ENCODE measurements at regions not wholly inside any gene's neighbourhood (a gene's known extent, or its start where the extent isn't known, plus 50 kb on each side); places are given as distances from the start of the nearest gene placed in this dataset.

DNA sequence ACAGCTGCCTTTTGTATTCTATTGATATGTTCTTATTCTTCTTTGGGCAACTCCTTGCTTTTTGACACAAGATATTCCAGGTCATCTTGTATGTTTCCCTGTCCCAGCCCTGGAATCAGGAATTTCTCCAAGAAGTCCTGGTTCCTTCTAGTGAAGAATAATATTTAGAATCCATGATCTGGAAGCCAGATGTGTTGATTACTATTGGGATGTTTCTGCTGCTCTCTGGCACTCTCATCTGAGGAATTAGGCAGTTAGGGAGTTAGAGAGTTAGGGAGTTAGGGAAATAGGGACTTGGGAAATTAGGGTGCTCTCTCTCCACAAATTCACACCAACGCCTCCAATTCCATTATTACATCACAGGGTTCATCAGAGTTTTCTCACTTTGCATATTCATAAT lies 191.2 kb downstream of the ZNF330 start:
- no peak overlapping the region for H3K27ac ChIP-seq
- H3K79me2 ChIP-seq: no peaks in the 10 kb centered on the region
- H3K4me3 ChIP-seq (ENCODE audit: low read depth, low read length): no peak overlapping the region
- TF ChIP-seq, protein P1, sequence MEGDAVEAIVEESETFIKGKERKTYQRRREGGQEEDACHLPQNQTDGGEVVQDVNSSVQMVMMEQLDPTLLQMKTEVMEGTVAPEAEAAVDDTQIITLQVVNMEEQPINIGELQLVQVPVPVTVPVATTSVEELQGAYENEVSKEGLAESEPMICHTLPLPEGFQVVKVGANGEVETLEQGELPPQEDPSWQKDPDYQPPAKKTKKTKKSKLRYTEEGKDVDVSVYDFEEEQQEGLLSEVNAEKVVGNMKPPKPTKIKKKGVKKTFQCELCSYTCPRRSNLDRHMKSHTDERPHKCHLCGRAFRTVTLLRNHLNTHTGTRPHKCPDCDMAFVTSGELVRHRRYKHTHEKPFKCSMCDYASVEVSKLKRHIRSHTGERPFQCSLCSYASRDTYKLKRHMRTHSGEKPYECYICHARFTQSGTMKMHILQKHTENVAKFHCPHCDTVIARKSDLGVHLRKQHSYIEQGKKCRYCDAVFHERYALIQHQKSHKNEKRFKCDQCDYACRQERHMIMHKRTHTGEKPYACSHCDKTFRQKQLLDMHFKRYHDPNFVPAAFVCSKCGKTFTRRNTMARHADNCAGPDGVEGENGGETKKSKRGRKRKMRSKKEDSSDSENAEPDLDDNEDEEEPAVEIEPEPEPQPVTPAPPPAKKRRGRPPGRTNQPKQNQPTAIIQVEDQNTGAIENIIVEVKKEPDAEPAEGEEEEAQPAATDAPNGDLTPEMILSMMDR (IDR thresholded peaks at IDR 0.05): no peak
- H3K9me3 ChIP-seq (ENCODE audit: control insufficient read depth, low read length): no peaks in the 10 kb centered on the region
- no peak overlapping the region for H3K4me2 ChIP-seq (ENCODE audit: low read length)
- no peak overlapping the region for H2AFZ ChIP-seq
- no peak overlapping the region for H3K9ac ChIP-seq
- H3K36me3 ChIP-seq (ENCODE audit: control insufficient read depth, insufficient read depth, low read length): no peaks in the 10 kb centered on the region
- H3K27me3 ChIP-seq (ENCODE audit: control insufficient read depth, insufficient read depth, low read length): no peaks in the 10 kb centered on the region
- no peaks in the 10 kb centered on the region for H3K4me1 ChIP-seq

DNA sequence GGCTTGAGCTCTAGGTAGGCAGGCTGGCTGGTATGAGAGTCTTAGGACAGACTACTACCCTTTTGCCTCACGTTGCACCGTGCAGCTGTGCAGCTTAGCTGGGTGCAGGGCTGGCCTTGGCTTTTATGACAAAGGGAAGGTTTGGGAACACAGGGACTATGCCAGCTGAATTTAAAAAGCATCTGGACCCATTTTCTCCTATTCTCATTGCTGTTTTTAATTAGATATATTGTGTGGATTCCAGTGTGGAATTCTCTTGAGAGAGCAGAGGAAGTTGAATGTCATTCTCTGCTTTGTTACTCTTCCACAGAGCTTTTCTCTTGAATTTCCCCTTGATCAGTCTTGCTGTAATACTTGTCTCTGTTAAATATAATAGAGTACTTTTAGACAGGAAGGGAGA lies 192.7 kb downstream of the ZNF330 start:
- no peak overlapping the region for H3K9ac ChIP-seq
- no peak overlapping the region for H3K4me2 ChIP-seq (ENCODE audit: low read length)
- no peaks in the 10 kb centered on the region for H3K79me2 ChIP-seq
- no peak overlapping the region for H2AFZ ChIP-seq
- no peaks in the 10 kb centered on the region for H3K9me3 ChIP-seq (ENCODE audit: control insufficient read depth, low read length)
- no peaks in the 10 kb centered on the region for H3K27me3 ChIP-seq (ENCODE audit: control insufficient read depth, insufficient read depth, low read length)
- H3K4me3 ChIP-seq (ENCODE audit: low read depth, low read length): no peak overlapping the region
- no peaks in the 10 kb centered on the region for H3K4me1 ChIP-seq
- H3K36me3 ChIP-seq (ENCODE audit: control insufficient read depth, insufficient read depth, low read length): no peaks in the 10 kb centered on the region
- TF ChIP-seq, protein P1 (IDR thresholded peaks at IDR 0.05): no peak
- no peak overlapping the region for H3K27ac ChIP-seq

DNA sequence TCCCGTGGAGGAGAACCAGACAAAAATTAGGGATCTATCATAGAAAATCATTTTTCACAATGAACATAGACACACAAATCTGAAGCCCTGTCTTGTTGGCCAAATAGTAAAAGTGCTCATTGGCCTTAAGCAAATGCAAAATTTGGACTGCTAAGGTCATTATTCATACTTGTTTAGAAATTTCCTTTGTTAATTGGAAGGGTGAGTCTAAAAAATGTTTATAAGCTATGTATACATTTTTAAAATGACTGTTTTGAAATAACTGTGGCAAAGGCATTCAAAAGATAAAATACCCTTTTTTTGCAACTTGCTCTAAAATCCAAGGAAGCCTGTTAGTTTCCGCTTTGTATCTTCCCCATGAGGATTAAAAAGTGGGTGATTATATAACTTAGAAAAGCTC lies 195.0 kb downstream of the ZNF330 start:
- H3K9ac ChIP-seq: no peak overlapping the region
- no peaks in the 10 kb centered on the region for H3K27me3 ChIP-seq (ENCODE audit: control insufficient read depth, insufficient read depth, low read length)
- H3K4me3 ChIP-seq (ENCODE audit: low read depth, low read length): no peak overlapping the region
- no peaks in the 10 kb centered on the region for H3K36me3 ChIP-seq (ENCODE audit: control insufficient read depth, insufficient read depth, low read length)
- H2AFZ ChIP-seq: no peak overlapping the region
- TF ChIP-seq, protein P1 (IDR thresholded peaks at IDR 0.05): no peak
- H3K4me1 ChIP-seq: no peaks in the 10 kb centered on the region
- no peaks in the 10 kb centered on the region for H3K79me2 ChIP-seq
- H3K27ac ChIP-seq: no peak overlapping the region
- H3K9me3 ChIP-seq (ENCODE audit: control insufficient read depth, low read length): no peaks in the 10 kb centered on the region
- H3K4me2 ChIP-seq (ENCODE audit: low read length): no peak overlapping the region

DNA sequence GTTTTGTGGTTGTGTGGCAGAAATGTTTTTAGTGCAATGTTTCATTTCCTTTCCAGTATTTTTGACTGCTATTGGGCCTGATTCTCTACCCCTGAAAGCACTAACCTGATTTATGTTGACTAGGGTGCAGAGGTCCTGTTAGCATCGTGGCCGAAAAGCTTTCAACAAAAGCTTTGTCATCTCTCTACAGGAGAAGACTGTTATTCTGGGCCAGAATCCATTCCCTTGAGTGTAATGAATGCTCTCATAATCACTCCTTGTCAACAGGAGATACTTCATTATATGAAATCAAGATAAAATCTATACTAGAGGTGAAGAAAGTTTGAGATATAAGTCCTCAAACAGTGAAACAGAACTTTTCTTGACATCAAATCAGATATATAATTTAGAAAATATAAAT lies 195.5 kb downstream of the ZNF330 start:
- H3K27ac ChIP-seq: no peak overlapping the region

More for the DNA sequence above, 195.5 kb downstream of the ZNF330 start:
- no peak overlapping the region for H3K4me2 ChIP-seq (ENCODE audit: low read length)
- H3K4me3 ChIP-seq (ENCODE audit: low read depth, low read length): no peak overlapping the region
- TF ChIP-seq, protein P1 (IDR thresholded peaks at IDR 0.05): no peak
- H3K4me1 ChIP-seq: no peaks in the 10 kb centered on the region
- no peak overlapping the region for H3K9ac ChIP-seq
- no peaks in the 10 kb centered on the region for H3K79me2 ChIP-seq
- H2AFZ ChIP-seq: no peak overlapping the region
- H3K36me3 ChIP-seq (ENCODE audit: control insufficient read depth, insufficient read depth, low read length): no peaks in the 10 kb centered on the region
- no peaks in the 10 kb centered on the region for H3K27me3 ChIP-seq (ENCODE audit: control insufficient read depth, insufficient read depth, low read length)
- no peaks in the 10 kb centered on the region for H3K9me3 ChIP-seq (ENCODE audit: control insufficient read depth, low read length)

Measured in parathyroid adenoma (tissue), 2 donors.